GM18511 (cell line): ENCODE measurements at regions not wholly inside any gene's neighbourhood (a gene's known extent, or its start where the extent isn't known, plus 50 kb on each side); places are given as distances from the start of the nearest gene placed in this dataset.
A peak's percentile ranks its signal among the peaks of the same experiment; 100 is the strongest.

Experiments used
- ATAC-seq: cut with Tn5 transposase; IDR thresholded peaks from one replicate; pipeline ENCODE4 v1.9.1; 2021; ENCODE audit warnings: mild to moderate bottlenecking, moderate library complexity; ENCODE audit not compliant: unreplicated experiment

GRCh38 chr10:10542477-10542876 is 475.2 kb upstream of the CELF2 start:
- no peak for ATAC-seq

DNA sequence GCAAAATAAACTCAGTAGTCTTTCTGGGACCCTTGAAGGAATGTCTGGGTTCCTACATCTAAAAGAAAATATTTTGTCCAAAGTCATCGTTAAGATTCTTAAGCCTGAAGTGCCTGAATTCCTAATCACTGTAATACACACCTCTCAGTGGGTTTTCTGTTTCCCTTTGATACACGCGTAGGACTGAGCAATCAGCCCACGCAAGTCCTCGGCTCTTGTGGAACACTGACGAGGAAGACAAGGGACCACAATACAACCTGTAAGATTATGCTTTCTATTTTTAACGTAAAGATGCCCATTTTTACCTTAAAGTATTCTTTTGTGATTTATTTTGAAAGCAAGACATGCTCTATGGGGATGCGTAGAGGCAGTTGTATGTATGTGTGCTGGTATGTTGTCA is 472.8 kb upstream of the CELF2 start:
- ATAC-seq: no peak

GRCh38 chr10:10545771-10546170 is 471.9 kb upstream of the CELF2 start:
- no peak for ATAC-seq

- no peak for ATAC-seq
These were observed 465.9 kb upstream of the CELF2 start for GRCh38 chr10:10551596-10552301.

DNA sequence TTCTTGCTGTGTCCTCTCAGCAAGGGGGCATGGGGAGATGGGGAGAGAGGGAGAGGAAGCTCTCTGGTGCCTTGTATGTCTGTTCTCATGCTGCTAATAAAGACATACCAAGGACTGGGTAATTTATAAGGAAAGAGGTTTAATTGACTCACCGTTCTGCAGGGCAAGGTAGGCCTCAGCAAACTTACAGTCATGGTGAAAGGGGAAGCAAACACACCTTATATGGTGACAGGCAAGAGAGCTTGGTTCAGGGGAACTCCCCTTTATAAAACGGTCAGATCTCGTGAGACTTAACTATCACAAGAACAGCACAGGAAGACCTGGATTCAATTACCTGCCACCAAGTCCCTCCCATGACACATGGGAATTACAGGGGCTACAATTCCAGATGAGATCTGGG is 464.7 kb upstream of the CELF2 start:
- no peak for ATAC-seq

DNA sequence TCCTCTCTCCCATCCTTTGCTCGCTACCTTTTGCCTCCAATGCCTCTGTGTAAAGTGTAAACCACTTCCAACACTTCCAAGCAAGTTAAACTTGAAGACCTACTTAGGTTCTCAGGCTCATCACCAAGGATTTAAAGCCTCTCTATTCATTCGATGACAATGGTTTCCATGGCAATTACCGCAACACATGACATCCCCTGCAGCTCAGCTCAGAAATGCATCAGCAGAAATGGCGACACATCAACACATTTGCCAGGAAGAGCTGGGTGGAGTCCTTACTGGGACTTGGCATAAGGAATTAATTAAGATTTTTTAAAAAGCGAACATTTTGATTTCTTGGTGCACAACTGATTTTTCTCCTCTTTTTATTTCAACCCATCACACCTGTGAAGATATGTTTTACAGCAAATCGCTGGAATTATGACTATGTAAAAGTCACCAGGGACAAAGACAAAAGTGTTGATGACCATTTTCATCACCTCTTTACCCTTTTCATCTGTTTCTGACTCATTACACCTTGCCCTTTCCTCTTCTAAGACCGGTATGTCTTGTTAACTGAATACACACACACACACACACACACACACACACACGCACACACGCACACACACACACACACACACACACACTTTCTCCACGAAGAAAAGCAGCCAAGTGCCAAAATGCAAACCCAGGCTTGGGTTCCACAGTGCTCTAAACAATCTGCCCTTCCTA is 453.4 kb upstream of the CELF2 start:
- no peak for ATAC-seq

GRCh38 chr10:10576937-10577336 is 440.7 kb upstream of the CELF2 start:
- no peak for ATAC-seq

DNA sequence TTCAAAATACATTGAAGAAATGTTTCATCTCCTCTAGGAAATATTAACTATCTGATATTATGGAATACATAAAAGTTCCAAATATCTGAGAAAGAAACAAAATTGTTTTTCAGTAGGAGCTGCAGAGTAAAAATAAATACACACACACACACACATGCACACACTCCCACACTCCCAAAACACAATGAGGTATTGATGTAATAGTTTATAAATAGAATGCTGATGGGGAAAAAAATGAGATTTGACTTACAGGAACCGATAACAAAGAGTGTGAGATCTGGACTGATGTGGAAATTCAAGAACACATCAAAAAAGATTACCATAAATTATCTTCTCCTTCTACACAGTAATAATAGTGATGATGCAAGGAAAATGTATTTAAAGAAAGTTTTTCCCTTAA is 438.0 kb upstream of the CELF2 start:
- no peak for ATAC-seq

- no peak for ATAC-seq
These were observed 433.5 kb upstream of the CELF2 start for GRCh38 chr10:10584161-10584560.

DNA sequence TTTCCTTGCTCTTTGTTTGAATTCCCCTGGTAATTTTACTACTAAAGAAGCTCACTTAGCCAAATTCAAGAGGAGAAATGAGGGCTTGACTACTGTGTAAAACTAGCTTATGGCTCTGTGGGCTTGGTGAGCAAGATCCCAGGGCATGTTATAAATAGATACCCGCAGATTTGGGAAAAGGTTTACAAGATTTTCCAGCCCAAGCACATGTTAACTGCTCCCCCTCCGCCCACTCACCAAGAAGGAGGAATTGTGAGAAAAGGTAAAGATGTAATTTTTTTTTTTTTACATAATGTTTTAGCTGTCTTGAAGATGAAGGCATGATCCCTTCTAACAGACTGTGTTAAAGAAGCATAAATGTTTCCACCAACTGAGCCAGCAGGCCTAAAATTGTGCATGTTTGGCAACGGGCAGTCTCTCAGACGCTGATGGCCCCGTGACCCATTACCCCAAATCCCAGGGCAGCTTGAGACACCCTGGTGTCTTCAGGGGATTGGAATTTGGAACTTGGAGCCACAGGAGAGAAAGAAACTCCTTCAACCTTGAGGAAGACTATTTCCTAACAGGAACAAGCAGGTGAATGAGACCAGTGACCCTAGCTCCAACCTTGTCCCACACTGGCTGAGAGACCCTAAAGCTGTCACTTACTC is 429.8 kb upstream of the CELF2 start:
- ATAC-seq: no peak

DNA sequence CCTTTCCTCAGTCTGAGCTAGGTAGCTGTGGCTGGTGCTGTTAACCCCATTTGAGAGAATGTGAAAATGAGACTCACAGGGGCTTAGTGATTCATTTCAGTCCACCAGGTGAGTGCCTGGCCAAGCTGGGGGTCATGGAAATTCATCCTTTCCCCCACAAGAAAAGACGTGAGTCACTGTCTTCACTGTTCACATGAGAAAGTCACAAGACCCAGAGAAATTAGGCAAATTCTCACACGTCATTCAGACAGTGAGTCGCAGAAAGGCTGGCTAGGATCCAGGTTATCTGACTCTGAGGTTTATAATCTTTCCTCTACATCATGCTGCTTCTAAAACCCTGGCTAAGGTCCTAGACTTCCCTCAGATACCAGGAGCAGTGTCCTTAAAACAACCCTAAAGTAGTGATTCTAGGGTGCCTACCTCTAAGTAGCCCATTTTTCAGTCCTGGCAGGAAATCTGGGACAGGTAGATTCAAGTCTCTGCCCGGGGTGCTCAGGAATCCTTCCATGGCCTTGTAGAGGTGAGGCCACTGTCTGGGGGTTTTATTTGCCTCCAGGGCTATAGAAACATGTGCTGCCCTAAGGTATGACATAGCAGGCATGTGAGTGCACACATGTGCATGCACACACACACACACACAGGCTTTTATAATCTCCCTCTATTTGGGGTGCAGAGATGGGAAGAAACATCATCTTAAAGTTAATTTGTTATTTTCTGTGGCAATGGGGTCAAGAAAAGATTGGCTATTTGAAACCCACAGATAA is 427.9 kb upstream of the CELF2 start:
- peak; percentile 81 for ATAC-seq

- no peak for ATAC-seq
These were observed 425.8 kb upstream of the CELF2 start for GRCh38 chr10:10591715-10592341.

DNA sequence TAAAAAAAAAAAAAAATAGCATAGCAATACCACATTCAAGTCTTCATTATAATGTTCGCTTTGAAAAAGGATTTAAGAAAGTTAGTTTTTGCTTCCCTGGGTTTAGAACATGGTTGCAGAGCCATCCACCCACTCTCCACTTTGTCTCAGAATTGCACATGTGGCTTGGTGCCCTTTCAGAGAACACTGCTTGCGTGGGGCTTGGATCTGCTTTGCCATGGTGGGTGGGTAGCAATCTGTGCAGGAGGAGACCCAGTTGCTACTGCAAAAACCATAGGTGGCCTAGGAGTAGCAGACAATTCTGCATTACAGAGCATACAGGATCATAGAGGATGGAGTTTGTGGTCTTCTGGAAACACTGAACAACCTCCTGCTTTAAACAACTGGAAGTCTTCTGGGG is 421.4 kb upstream of the CELF2 start:
- no peak for ATAC-seq

- no peak for ATAC-seq
These were observed 419.4 kb upstream of the CELF2 start for GRCh38 chr10:10598297-10598696.

DNA sequence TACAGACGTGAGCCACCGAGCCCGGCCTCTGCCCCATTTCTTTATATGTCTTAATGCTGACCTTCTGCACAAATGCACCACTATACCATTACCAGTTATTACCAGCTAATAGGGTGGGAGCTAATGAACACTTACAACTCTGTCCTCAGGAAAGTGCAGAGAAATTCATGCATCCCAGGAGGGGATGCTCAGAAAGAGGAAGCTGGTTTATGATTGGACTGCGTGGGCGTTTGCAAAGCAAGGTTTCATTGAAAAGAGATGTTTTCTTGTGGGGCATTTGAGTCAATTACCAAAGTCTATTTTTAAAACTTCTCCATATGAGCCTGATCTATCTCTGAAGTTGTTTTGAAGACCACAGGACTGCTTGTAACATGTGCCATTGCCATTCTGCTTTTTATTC is 417.7 kb upstream of the CELF2 start:
- ATAC-seq: no peak

GRCh38 chr10:10605551-10606081 is 412.1 kb upstream of the CELF2 start:
- no peak for ATAC-seq

- ATAC-seq: no peak
These were observed 408.2 kb upstream of the CELF2 start for GRCh38 chr10:10609379-10609955.

- no peak for ATAC-seq
These were observed 407.5 kb upstream of the CELF2 start for GRCh38 chr10:10610171-10610570.

- ATAC-seq: no peak
These were observed 405.5 kb upstream of the CELF2 start for GRCh38 chr10:10612151-10612550.

DNA sequence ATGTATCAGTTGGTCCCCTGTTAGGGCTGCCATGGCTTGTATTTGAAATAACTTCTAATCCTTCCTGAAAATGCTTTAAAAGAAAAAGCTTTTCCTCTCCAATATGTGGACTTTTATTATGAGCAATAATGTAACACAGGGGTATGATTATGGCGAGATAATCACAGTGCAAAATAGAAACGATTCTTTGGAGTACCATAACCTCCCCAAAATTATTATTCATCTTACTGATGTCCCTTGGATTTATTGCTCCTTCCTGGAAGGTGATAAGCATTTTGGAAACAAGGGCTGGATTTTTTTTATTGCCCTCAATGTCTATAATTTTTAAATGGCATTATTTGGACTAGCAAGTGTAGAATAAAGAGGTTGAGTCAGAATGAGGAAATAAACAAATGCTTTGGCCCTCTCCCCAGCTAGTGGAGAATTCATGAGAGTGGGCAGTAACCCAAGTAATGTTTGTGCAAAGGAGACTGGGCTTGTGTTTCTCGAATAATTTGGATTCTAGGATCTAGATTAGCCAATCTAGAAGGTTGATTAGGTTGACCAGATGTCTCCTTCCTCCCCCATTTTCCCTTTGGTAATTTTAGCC is 403.9 kb upstream of the CELF2 start:
- no peak for ATAC-seq
